ENCODE measurements at regions not wholly inside any gene's neighbourhood (a gene's known extent, or its start where the extent isn't known, plus 50 kb on each side); places are given as distances from the start of the nearest gene placed in this dataset.

- TF ChIP-seq EZH2phosphoT487 (IDR thresholded peaks at IDR 0.05; ENCODE audit: unreplicated experiment), result no peak
- TF ChIP-seq CTCF (conservative IDR thresholded peaks at IDR 0.05; ENCODE audit: low read depth in 2 of 2), result no peak
- TF ChIP-seq, protein P1, sequence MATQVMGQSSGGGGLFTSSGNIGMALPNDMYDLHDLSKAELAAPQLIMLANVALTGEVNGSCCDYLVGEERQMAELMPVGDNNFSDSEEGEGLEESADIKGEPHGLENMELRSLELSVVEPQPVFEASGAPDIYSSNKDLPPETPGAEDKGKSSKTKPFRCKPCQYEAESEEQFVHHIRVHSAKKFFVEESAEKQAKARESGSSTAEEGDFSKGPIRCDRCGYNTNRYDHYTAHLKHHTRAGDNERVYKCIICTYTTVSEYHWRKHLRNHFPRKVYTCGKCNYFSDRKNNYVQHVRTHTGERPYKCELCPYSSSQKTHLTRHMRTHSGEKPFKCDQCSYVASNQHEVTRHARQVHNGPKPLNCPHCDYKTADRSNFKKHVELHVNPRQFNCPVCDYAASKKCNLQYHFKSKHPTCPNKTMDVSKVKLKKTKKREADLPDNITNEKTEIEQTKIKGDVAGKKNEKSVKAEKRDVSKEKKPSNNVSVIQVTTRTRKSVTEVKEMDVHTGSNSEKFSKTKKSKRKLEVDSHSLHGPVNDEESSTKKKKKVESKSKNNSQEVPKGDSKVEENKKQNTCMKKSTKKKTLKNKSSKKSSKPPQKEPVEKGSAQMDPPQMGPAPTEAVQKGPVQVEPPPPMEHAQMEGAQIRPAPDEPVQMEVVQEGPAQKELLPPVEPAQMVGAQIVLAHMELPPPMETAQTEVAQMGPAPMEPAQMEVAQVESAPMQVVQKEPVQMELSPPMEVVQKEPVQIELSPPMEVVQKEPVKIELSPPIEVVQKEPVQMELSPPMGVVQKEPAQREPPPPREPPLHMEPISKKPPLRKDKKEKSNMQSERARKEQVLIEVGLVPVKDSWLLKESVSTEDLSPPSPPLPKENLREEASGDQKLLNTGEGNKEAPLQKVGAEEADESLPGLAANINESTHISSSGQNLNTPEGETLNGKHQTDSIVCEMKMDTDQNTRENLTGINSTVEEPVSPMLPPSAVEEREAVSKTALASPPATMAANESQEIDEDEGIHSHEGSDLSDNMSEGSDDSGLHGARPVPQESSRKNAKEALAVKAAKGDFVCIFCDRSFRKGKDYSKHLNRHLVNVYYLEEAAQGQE (IDR thresholded peaks at IDR 0.05; ENCODE audit: unreplicated experiment), result no peak
- no peak for TF ChIP-seq CREB1 (CRISPR knock-in tag; IDR thresholded peaks at IDR 0.05; ENCODE audit: low read depth)
- TF ChIP-seq POLR2AphosphoS5 (IDR thresholded peaks at IDR 0.05; ENCODE audit: low read depth), result no peak
- no peak for TF ChIP-seq EZH2 (IDR thresholded peaks at IDR 0.05; ENCODE audit: low read depth, unreplicated experiment)
- no peak for TF ChIP-seq JUNB (IDR thresholded peaks at IDR 0.05; ENCODE audit: unreplicated experiment)
These were observed 50.0 kb upstream of the RAI14 start for GRCh38 chr5:34606101-34606500.

Data from GM23338 (cell line).